Cardiac fibroblast (primary cell): ENCODE measurements at regions not wholly inside any gene's neighbourhood (a gene's known extent, or its start where the extent isn't known, plus 50 kb on each side); places are given as distances from the start of the nearest gene placed in this dataset.
"Not testable (repeated sequence)": the region's sequence is repeated elsewhere in the genome, so short reads cannot be mapped to it uniquely, and the experiment has no call there.

Source experiments
- DNase-seq, 2 donors: peaks; one replicate each; pipeline versions ENCODE4 v3.0.0 to v3.0.0-alpha.2; 2010; ENCODE audit warnings: low read depth in 2 of 2
- H3K4me3 ChIP-seq, 2 donors: replicated peaks in 1 of 2; 1 replicate in 1 of 2; 2 replicates in 1 of 2; pipeline ENCODE4 v1.5.1; 2011; ENCODE audit warnings: low read depth in 2 of 2, low read length in 2 of 2, mild to moderate bottlenecking in 2 of 2, moderate library complexity in 1 of 2
- CTCF ChIP-seq: IDR thresholded peaks from one replicate; pipeline ENCODE4 v1.5.1; 2011; ENCODE audit warnings: low read depth, mild to moderate bottlenecking, low read length, inconsistent platforms

DNA sequence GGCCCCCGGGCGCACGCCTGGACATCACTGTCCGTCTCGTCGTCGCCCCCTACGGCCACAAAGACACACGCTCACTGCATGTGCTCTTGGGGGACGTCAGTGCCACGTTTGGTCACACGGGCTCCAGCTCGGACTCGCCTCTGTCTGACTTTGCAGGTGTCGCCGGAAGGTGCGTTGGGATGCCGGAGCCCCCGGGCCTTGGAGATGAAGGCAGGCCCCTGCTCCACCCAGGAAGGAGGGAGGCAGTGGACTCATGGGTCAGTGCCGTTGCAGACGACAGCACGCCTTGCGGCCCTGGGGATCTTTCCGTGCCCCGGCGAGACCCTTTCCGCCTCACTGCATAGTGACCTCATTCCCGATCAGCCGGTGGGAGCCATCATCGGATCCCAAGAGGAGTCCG is 1414.8 kb upstream of the PCDH10 start:
- not testable (repeated sequence) for DNase-seq, H3K4me3 ChIP-seq

- not testable (repeated sequence) for DNase-seq, H3K4me3 ChIP-seq
Observed at GRCh38 chr4:131734851-131735385, 1414.2 kb upstream of the PCDH10 start.

DNA sequence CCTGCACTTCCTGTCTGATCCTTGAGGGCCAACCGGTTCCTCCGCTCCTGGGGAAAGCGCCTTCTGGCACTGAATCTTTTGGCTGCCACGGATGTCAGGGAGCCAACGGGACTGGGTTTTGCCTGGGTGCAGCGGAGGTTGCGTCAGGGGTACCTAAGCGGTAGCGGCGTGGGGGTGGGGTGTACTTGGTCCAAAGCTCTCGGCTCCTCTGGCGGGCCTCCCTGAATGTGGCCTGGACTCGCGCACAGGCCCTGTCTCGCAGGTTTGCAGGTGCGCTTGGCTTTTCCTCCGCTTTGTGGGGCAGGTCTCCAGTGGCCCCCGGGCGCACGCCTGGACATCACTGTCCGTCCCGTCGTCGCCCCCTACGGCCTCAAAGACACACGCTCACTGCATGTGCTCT is 1410.1 kb upstream of the PCDH10 start:
- not testable (repeated sequence) for H3K4me3 ChIP-seq, DNase-seq

DNA sequence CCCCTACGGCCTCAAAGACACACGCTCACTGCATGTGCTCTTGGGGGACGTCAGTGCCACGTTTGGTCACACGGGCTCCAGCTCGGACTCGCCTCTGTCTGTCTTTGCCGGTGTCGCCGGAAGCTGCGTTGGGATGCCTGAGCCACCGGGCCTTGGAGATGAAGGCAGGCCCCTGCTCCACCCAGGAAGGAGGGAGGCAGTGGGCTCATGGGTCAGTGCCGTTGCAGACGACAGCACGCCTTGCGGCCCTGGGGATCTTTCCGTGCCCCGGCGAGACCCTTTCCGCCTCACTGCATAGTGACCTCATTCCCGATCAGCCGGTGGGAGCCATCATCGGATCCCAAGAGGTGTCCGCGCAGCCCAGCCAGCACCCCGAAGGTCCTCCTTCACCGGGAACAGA is 1407.3 kb upstream of the PCDH10 start:
- not testable (repeated sequence) for DNase-seq, H3K4me3 ChIP-seq

GRCh38 chr4:131742536-131743205 is 1406.4 kb upstream of the PCDH10 start:
- DNase-seq, H3K4me3 ChIP-seq: not testable (repeated sequence)

DNA sequence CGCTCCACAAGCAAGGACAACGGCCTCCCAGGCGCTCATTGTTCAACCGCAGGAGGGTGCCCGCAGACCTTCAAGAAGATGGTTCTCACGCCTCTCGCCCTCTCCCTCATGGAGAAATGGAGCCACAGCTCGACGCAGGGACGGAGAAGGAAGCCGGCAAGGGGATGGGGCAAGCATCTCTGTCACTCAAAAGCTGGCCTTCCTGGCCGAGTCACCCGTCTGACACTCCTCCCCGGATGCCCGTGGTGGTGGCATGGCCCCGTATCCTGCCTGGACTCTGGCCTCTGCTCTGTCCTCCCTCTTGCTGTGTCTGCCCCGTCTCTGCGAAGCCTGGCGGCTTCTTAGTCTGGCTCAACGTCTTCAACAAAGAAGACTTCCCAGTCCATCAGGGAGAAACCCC is 1405.7 kb upstream of the PCDH10 start:
- not testable (repeated sequence) for H3K4me3 ChIP-seq, DNase-seq

GRCh38 chr4:131747203-131747602 is 1401.9 kb upstream of the PCDH10 start:
- H3K4me3 ChIP-seq, DNase-seq: not testable (repeated sequence)

DNA sequence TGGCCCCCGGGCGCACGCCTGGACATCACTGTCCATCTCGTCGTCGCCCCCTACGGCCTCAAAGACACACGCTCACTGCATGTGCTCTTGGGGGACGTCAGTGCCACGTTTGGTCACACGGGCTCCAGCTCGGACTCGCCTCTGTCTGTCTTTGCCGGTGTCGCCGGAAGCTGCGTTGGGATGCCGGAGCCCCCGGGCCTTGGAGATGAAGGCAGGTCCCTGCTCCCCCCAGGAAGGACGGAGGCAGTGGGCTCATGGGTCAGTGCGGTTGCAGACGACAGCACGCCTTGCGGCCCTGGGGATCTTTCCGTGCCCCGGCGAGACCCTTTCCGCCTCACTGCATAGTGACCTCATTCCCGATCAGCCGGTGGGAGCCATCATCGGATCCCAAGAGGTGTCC is 1399.9 kb upstream of the PCDH10 start:
- H3K4me3 ChIP-seq, DNase-seq: not testable (repeated sequence)

DNA sequence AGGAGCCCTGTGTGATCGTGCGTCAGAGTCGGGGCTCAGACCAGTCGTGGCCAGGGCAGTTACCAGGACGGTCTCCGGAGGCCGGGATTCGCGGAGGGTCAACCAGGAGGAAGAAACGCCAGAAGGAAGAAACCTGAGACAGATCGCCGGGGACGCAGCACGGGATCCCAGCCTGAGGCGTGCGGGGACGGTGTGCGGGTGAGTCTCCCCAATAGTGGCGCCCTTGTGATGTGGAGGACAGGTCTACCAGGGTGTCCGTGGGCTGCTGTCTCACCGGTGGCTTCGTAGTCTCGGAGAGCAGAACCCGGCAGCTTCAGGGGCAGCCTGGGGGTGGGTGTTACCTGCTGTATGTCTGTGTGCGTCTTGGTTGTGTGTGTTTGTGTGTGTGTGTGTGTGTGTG is 1399.1 kb upstream of the PCDH10 start:
- DNase-seq, H3K4me3 ChIP-seq: not testable (repeated sequence)

DNA sequence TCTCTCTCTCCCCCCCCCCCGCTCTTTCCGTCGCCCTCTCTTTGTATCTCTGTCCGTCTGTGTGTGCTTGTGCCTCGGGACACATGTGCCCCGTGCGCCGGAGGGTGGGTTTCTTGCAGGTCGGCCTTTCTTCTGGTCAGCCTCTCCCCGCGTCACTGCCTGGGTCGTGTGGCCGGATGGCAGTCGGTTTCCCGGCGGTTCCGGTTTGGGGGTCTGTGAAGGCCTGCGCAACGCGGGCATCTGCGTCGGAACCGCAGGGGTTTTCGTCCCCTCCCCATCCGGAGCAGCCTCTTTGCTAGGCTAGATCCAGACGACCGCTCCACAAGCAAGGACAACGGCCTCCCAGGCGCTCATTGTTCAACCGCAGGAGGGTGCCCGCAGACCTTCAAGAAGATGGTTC is 1398.6 kb upstream of the PCDH10 start:
- not testable (repeated sequence) for H3K4me3 ChIP-seq, DNase-seq

GRCh38 chr4:131762234-131762633 is 1386.9 kb upstream of the PCDH10 start:
- not testable (repeated sequence) for H3K4me3 ChIP-seq, DNase-seq

DNA sequence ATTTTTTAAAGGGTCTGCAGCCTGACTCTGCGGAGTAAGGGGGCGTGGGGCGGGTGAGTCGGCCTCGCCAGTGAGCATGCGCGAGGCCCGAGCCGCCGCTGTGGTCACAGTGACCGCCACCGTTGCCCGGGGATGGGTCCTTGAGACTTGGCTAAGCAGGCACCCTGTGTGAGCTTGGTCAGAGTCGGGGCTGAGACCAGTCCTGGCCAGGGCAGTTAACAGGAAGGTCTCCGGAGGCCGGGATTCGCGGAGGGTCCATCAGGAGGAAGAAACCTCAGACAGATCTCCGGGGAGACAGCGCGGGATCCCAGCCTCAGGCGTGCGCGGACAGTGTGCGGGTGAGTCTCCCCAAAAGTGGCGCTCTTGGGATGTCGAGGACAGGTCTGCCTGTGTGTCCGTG is 1384.4 kb upstream of the PCDH10 start:
- no peak overlapping the region for H3K4me3 ChIP-seq
- DNase-seq, result no peak
- no peak for TF ChIP-seq CTCF

DNA sequence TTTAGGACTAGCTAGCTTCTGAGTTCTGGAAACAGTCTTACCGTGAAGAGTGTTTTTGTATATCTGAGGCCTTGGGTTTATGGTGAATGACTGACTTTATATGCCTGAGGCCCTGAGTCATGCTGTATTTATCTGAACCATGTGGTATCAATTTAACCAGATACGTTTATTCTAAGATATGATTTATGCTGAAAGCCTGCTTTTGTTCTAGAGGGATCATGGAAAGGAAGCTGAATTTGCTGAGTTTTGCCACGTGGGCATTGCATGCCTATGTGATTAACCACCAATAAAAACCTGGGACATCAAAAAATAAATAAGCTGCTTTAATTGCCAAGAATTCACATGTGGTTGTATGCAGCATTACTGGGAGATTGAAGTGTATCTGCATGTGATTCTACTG is 1374.7 kb upstream of the PCDH10 start:
- not testable (repeated sequence) for H3K4me3 ChIP-seq
- DNase-seq, result peak; percentile 66 to 75

GRCh38 chr4:131810565-131810964 is 1338.5 kb upstream of the PCDH10 start:
- not testable (repeated sequence) for DNase-seq, H3K4me3 ChIP-seq
